Epithelial cell of prostate (primary cell): ENCODE measurements at regions not wholly inside any gene's neighbourhood (a gene's known extent, or its start where the extent isn't known, plus 50 kb on each side); places are given as distances from the start of the nearest gene placed in this dataset.

Source experiments
- DNase-seq: peaks from one replicate; pipeline ENCODE4 v3.0.0-alpha.2; 2011; ENCODE audit warnings: low read depth, low spot score
- H3K27ac ChIP-seq: fragments of 450-650 bp; 2 replicates; pipeline ENCODE4 v1.5.1; 2017; ENCODE audit warnings: mild to moderate bottlenecking

- H3K27ac ChIP-seq, result no peak overlapping the region
- no peak for DNase-seq
These were observed 194.0 kb upstream of the IRX1 start for GRCh38 chr5:3401635-3402034.

- no peak for DNase-seq
- no peak overlapping the region for H3K27ac ChIP-seq
These were observed 195.0 kb upstream of the IRX1 start for GRCh38 chr5:3400659-3401058.

GRCh38 chr5:3394891-3395599 lies 200.6 kb upstream of the IRX1 start:
- H3K27ac ChIP-seq, result no peak overlapping the region
- DNase-seq, result no peak

DNA sequence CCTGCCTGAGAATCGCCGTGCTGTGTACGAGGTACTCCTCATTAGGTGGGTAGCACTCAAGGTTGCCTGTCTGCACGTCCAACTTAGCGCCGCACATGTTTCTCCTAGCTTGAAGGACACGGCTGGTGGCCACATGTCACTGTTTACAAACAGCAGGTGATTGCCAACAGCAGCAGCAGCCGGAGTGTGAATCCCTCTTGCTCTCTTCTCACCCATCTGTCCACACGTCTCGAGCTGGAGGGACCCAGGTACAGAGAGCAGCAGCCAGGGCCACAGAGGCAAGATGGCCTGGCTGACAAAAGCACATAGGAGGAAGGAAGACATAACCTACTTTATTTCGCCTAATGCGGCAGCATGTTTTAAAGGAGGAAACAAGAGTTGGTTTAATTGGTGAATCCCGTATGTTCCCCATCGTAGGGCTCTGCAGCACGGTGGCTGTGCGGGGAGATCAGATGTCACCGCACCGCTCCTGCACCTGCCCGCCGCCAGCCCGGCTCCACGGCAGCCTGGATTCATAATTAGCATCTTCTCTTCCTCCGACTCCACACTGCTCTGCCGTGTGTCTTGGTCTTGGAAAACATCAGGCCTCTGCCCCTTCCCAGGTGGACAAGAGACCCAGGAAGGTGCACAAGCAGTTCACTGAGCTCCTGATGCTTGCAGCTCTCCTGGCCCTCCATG lies 201.6 kb upstream of the IRX1 start:
- H3K27ac ChIP-seq, result no peak overlapping the region
- DNase-seq, result no peak

GRCh38 chr5:3393122-3393919 lies 202.3 kb upstream of the IRX1 start:
- H3K27ac ChIP-seq, result no peak overlapping the region

DNA sequence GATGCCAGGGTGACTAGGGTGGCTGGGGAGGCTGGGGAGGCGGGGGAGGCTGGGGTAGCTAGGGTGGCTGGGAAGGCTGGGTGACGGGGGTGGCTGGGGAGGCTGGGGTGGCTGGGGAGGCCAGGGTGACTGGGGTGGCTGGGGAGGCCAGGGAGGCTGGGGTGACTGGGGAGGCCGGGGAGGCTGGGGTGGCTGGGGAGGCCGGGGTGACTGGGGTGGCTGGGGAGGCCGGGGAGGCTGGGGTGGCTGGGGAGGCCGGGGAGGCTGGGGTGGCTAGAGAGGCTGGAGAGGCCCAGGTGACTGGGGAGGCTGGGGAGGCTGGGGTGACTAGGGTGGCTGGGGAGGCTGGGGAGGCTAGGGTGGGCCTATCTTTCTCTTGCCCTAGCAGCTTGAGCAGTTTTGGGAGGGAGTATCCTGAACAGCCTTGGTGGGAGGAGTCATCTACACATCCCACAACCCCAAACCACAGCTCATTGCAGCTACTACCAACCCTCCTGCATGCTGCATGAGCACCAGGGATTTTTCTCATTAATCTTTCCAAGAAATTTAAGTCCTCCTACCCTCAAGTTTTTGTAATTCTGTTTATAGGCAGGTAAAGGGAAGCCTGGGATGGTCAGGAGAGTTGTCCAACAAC lies 203.2 kb upstream of the IRX1 start:
- no peak overlapping the region for H3K27ac ChIP-seq
- no peak for DNase-seq

More at GRCh38 chr5:3393122-3393919, 202.3 kb upstream of the IRX1 start:
- DNase-seq, result no peak

DNA sequence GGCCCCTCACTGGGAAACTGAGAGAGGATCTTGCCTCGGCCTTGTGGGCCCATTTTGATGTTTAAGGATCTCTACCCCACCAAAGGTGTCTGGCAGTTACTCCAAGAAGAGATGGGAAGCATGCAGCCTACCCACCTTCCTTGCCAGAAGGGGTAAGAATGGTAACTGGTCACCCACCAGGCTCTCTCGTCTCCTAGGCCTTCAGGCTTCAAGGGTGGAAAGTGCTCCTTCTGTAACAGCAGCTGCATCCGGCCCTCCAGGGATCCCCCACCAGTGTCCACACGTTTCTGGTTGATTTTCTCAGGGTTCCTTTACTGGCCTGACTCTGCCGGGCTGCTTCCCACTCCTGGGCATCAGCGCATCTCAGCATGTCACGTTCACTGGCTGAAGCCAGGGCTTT lies 204.4 kb upstream of the IRX1 start:
- H3K27ac ChIP-seq, result no peak overlapping the region
- no peak for DNase-seq

DNA sequence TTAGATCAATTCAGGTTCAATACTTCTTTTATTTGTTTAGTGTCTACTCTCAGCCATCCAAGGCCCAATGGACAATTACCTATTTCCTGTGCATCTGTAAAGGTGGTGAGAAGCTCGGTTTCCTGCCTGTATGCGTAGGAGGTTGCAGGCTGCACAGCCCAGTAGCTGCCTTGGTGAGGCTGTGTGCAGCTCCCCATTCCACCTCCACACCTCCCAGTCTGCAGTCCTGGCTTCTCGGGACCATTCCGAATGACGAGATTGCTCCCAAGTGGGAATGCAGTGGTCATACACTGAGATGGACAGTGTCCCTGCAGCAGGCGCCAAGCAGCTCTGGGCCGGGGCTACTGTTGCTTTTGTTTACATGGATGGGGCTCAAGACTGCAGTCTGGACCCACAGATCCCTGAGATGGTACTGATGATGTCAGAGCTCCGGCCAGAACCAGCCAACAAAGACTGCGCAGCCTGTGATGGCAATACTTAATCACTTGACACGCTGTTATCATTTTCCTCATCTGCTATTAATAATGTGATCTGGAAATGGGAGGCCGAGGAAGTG lies 206.1 kb upstream of the IRX1 start:
- DNase-seq, result no peak
- H3K27ac ChIP-seq, result no peak overlapping the region

DNA sequence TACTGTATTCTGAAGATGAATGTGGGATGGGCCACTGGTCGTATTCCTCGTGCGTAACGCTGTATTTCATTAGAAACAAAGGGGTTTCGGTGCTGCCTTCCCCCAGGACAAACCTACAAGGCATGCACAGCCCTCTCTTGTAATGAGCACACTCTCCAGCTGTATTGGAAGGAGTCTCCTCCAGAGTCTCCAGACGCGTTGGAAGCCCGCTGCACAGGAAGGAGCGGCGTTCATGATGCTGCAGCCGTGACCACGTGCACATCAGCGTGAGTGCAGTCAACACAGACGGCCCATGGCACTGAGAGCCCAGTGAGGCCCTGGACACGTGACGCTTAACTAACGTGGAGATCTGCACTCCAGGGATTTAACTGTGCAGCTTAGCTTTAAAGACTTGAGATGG lies 209.0 kb upstream of the IRX1 start:
- no peak overlapping the region for H3K27ac ChIP-seq
- DNase-seq, result no peak

- DNase-seq, result no peak
- no peak overlapping the region for H3K27ac ChIP-seq
These were observed 209.6 kb upstream of the IRX1 start for GRCh38 chr5:3385991-3386519.

DNA sequence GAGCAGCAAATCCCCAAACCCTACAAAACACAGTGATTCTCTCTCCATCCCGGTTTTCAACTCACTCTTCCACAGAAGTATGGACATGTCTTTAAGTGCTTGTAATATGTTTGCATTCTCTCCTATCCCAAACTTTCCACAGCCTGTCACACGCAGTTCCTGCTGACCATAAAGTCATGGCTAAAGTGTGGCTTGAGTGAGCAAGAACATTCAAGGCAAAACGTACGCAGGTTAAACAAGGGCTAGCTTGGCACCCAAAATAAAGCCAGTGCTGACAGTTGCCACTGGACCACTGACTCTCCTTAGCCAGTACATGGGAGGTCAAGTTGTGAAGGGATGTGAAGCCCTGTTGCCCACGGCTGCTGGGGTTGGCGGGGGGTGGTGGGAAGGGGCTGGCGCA lies 211.1 kb upstream of the IRX1 start:
- DNase-seq, result no peak
- no peak overlapping the region for H3K27ac ChIP-seq

GRCh38 chr5:3382782-3383181 lies 212.8 kb upstream of the IRX1 start:
- no peak overlapping the region for H3K27ac ChIP-seq
- no peak for DNase-seq

DNA sequence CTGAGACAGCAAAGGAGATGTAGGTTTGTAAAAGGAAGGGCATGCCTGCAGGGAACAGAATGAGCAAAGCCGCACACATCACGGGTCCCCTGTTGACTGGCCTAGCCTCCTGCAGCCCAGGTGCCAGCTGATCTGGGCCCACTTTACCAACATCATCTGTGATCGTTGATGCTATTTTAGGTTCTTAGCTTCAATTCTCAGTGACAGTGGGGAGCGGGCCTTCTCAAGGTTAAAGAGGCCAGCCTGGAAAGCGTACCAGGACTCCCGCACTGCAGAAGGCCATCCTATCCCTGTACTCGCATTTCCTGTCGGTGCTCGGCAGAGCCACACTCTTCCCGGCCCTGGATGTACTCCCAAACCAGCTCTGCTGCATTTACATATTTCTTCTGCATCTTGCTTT lies 213.5 kb upstream of the IRX1 start:
- DNase-seq, result no peak
- H3K27ac ChIP-seq, result no peak overlapping the region

DNA sequence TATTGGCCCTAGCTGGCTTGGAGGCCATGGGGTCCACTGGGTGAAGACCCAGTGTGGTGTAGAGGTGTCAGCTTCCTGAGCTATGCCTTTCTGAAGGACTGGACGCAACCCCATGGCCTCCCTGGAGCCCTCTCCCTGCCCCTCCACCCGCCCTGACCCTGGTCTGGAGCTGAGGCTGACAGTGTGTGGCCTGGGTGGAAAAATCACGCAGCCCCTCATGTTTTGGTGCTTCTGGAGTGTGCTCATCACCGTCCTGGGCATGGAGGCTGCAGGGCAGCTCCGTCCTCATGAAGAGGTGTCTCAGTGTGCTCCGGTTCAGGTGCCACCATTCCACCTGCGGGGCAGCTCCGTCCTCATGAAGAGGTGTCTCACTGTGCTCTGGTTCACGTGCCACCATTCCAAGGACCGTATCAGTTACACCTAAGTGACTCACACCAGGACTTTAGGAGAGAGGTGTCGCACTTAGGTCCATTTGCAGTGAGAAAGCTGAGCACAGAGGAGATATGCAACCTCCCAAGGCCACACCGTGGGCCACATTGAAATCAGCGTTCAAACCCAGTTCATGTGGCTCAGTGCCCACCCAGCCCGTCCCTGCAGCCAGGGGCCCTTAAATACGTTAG lies 214.3 kb upstream of the IRX1 start:
- no peak overlapping the region for H3K27ac ChIP-seq
- no peak for DNase-seq

GRCh38 chr5:3380689-3381088 lies 214.9 kb upstream of the IRX1 start:
- H3K27ac ChIP-seq, result no peak overlapping the region
- no peak for DNase-seq

DNA sequence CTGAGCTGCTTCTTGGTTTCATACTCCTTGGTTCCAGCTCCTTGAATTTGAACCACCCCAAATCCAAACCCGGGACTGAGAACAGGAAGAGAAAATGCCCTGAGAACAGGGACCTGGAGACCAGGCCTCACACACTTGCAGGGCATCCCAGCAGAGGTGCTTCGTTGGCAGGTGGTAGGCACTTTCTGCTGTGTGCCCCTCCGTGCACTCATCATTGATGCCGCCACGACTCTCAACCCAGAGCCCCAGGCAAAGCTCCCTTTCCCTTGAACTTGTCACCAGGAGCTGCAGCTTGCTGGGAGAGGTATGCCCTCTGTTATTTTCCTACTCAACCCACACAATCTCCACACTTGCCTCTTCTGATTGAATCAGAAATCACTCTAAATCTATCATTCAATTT lies 217.8 kb upstream of the IRX1 start:
- no peak for DNase-seq

DNA sequence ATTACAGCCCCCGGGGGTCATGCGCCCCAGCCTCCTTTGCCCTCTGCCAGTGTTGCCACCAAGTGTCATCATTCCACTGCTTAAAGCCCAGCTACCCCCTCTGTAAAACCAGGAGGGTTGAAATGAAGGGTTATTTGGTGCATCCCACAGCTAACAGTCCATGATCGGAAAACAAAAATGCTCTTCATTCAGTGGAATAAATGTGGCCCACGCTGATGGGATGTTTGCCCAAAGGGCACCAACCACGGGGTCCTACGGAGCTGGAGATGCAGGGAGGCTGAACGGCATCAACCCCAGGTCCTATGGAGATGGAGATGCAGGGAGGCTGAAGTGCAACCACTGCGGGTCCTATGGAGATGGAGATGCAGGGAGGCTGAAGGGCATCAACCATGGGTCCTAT lies 218.5 kb upstream of the IRX1 start:
- H3K27ac ChIP-seq, result no peak overlapping the region

More for the DNA sequence above, 217.8 kb upstream of the IRX1 start:
- no peak overlapping the region for H3K27ac ChIP-seq

GRCh38 chr5:3376611-3377010 lies 219.0 kb upstream of the IRX1 start:
- no peak for DNase-seq

More for the DNA sequence above, 218.5 kb upstream of the IRX1 start:
- no peak for DNase-seq

GRCh38 chr5:3375586-3376311 lies 219.9 kb upstream of the IRX1 start:
- H3K27ac ChIP-seq, result no peak overlapping the region
- DNase-seq, result no peak

More at GRCh38 chr5:3376611-3377010, 219.0 kb upstream of the IRX1 start:
- no peak overlapping the region for H3K27ac ChIP-seq
